ENCODE measurements at regions not wholly inside any gene's neighbourhood (a gene's known extent, or its start where the extent isn't known, plus 50 kb on each side); places are given as distances from the start of the nearest gene placed in this dataset.

DNA sequence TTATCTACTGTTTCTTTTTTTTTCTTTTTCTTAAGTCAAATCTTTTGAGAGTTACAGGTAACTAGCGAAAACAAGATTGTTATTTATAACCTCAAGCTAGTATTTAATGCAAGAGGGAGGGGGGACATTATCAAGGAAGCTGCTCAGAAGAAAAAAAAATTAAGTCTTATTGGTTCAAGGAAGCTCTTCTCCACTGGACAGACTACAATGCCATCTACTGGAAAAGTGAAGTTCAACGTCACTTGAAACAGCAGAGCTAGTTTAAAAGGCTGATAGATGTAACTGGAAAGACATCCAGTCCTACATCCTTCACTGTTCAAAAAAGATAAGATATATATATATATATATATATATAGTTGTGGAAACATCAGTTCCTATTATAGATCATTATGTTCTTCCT lies 418.0 kb upstream of the PSMD7 start:
- peak in 1 of 2 experiments; percentile 3 for DNase-seq

GRCh38 chr16:73877150-73877549 lies 419.5 kb upstream of the PSMD7 start:
- DNase-seq = no peak

GRCh38 chr16:73875996-73876690 lies 420.5 kb upstream of the PSMD7 start:
- DNase-seq = no peak

DNA sequence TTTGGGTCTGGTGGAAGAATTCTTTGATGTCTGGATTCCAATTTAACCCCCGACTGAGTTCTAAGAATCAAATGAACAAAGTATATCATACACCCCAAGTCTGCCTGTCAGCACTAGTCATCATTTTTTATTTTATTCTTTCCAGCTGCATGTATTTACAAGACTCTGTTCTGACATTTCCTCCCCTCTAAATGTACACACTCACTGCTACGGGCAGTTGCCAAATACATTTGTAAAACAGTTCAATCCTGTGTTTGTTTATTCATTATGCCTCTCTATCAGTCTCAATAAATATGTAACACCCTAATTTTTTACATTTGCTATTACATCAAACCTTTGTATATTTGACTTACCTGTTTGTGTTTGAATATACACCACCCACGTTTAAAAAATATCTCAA lies 422.3 kb upstream of the PSMD7 start:
- no peak for DNase-seq

DNA sequence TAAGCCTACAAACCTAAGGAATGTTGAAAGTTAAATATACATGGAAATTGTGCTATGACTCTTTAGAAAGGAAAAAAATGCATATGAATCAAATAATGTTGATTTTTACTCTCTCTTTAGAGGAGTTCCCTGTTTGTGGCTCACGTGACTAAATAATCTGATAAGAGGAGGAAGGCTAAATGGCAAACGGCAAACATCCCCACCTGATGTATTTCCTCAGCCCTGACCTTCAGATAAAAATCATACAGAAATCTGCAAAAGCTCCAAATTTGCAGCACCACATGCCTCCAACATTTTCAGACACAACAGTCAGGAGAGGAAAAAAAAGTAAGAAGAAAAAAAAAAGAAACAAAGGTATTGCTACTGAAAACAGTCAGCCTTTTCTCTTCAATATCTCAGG lies 423.0 kb upstream of the PSMD7 start:
- no peak for DNase-seq

DNA sequence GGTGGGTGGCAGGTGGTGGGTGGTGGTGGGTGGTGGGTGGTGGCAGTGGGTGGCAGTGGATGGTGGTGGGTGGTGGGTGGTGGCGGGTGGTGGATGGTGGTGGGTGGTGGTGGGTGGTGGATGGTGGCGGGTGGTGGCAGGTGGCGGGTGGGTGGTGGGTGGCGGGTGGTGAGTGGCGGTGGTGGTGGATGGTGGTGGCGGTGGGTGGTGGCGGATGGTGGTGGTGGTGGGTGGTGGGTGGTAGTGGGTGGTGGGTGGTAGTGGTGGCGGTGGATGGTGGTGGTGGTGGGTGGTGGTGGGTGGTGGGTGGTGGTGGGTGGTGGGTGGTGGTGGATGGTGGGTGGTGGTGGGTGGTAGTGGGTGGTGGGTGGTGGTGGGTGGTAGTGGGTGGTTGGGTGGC lies 423.8 kb upstream of the PSMD7 start:
- no peak for DNase-seq

DNA sequence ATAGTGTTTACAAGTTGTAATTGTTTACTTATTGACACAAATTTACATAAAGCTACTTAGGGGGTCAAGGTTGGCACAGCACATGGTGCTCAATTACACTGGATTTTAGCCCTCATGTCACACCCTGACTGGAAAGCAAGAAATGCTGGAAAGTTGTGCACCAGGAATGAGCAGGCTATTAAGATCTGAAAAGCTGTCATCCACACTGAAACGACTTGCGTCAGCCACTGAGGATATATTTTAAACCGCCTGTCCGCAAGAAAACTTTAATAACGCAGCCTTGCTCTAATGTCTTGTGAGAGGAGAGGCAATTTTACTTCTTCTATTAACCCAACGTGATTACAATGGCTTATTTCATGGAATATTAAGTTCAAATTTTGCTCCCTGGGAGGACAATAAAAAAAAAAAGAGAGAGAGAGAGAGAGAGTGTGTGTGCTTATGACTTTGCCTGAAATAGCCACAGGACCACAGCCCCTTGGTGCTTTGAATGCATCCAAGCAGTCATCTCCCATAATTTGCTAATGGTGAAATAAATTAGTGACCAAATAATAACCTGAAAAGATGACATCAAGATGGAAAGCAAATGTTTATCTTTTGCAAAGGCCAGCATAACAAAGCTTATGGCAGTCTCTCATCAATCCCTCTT lies 425.4 kb upstream of the PSMD7 start:
- DNase-seq = no peak

DNA sequence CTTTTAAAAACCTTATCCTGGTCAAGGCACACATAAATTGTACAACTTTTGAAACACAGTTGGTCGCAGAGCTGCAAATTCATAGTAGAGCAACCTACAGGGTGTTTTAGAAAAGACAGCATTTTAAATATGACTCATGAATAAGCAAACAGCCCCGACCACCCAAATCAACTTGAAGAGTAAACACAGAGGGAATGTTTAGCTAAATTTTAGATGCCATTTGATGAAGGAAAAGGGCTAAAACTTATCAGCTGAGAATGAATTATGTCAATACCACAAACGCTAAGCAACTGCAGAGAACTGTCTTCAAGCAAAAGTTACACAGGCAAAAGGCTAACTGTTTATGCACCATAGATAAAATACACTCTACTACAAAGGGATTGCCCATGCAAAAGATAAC lies 427.5 kb upstream of the PSMD7 start:
- no peak for DNase-seq

- no peak for DNase-seq
These were observed 431.7 kb upstream of the PSMD7 start for GRCh38 chr16:73864868-73865267.

GRCh38 chr16:73858326-73858725 lies 438.3 kb upstream of the PSMD7 start:
- DNase-seq = no peak

GRCh38 chr16:73853968-73854367 lies 442.6 kb upstream of the PSMD7 start:
- no peak for DNase-seq

DNA sequence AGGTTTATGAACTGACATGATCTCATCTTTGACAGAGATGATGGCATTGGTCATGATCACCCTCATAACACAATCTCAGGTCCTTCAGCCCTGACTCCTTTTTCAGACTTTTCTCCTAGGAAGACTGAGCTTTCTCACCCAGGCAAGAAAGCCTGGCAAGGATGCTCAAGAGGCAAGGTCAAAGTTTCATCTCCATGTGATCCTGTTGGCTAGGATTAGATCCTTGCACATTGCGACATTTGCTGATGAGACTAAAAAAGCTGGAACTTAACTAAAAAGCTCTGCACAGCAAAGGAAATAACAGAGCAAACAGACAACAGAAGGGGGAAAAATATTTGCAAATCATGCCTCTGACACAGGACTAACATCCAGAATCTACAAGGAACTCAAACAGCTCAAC lies 444.1 kb upstream of the PSMD7 start:
- no peak for DNase-seq

- DNase-seq = no peak
These were observed 447.6 kb upstream of the PSMD7 start for GRCh38 chr16:73848993-73849392.

DNA sequence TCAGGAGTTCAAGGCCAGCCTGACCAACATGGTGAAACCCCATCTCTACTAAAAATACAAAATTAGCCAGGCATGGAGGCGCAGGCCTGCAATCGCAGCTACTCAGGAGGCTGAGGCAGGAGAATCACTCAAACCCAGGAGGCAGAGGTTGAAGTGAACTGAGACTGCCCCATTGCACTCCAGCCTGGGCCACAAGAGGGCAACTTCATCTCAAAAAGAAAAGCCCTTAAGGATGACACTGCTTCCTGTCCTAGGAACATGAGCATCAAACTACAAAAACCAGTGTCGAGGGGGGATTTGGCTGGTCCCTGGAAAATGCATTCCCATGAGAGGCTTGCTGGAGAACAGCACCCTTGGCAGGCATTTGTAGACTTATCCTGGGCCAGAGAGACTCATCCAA lies 449.5 kb upstream of the PSMD7 start:
- DNase-seq = no peak

GRCh38 chr16:73846356-73846755 lies 450.3 kb upstream of the PSMD7 start:
- peak in 1 of 2 experiments; percentile 0 for DNase-seq

DNA sequence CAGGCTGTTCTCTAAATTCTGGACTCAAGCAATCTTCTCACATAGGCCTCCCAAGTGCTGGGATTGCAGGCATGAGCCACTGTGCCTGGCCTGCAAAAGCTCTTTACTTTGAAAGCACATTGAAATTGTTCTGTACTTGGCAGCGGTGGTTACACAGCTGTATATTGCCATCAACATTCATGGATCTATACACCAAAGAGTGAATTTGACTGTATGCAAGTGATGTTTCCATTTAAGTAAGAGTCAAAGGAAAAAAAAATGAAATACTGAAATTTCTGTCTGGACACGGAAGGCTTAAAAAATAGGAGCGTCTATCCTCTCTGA lies 450.6 kb upstream of the PSMD7 start:
- DNase-seq = no peak

DNA sequence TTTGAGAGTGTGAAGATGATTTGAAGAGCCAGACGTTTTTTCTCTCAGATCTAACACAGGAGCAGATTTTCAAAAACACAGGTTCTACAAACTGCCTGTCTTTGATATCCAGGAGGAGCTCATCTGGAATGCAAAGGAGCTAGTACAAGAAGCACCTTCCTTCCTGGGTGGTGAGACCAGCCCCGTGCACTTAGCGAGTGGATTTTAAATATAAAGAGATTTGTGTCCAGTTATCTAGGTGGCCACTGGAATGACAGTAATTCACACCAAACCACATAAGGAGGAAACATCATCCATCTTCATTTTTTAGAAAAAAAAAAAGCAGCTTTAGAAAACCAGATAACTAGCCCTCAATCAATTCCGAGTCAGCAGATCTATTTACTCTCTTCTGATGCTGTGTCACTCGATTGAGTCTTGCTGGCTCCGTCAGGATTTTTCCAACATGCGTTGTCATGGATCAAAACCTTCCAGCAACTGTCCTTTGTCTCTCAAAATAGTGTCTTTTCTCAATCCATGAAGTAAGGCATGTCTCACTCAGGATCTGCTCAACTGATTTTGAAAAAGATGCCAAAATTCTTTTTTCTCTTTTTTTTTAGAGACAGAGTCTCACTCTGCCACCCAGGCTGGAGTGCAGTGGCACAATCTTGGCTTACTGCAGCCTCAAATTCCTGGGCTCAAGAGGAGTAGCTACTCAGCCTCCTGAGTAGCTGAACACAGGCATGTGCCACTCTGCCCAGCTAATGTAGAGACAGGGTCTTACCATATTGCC lies 451.2 kb upstream of the PSMD7 start:
- no peak for DNase-seq

- DNase-seq = no peak
These were observed 455.9 kb upstream of the PSMD7 start for GRCh38 chr16:73840728-73841127.

DNA sequence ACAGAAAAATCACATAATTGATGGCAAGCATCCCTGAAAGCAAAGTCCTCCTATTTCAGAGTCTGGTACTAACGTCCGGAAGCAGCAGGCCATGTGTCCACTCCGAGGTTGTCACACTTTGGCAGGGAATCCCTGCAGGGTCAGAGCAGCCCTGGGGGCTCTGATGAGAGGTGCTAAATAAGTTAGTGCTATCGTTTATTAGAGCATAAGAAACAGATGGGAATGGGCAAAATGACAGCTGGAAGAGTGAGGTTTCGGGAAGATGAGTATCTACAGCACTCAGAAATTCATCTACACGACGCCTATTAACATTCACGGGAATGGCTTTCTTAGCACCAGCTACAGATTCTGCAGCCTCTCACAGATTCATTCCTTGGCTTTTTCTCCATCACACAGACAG lies 465.4 kb upstream of the PSMD7 start:
- no peak for DNase-seq

DNA sequence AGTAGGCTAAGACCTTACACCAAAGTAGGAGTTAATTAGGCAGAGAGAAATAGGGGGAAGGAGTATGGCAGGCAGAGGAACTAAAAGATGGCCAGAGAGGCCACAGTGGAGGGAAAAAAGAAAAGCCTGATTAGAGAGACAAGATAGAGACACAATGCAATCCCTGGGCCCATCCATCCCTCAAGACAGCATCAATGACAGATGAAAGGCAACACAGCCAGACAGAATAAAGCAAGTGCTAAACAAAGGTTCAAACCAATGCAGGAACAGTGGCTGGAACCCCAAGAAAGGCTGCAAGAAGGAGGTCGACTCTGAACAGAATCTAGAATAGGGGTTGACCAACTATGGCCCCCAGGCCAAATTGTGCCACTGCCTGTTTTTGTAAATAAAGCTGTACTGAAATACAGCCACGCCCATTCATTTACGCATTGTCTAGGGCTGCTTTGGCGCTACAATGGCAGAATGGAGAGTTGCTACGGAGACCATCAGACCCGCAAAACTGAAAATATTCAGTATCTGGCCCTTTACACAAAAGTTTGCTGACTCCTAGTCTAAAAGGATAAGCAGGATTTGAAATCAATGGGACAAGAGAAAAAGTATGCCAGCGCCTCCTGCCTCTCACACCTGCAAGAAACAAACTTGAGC lies 473.3 kb upstream of the PSMD7 start:
- DNase-seq = no peak

DNA sequence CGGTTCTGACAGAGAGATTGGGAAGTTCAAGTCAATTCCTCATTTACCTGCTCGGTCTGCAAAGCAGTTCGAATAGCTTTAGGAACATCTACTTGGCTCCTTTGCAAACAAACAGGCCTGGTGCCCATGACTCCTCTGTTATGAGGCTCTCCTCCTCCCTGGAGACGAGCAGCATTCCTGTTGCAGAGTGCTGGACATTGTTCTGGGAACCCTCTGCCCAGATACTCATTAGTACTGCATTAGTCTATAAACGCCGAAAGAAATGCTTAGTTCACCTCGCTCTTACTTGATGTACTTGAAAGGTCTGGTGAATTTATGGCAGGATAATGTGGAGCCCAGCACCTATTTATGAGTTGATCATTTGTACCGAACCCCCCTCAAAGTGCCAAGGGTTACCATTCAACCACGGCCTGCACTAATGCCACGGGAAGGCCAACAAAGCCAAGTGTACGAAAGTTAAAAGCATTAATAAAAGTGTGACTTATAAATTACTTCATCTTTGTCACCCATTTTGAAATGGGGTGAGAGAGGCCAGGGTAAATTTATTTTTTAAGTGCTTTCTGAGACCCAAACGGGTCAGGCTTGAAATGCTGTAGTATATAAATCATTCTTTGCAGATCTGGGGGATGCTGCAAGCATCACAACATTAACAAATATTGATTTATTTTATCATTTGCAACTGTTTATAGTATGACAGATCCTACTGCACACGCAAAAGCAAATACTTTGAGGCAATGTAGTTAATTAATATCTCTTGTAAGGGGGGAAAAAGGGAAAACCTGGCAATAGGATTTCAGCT lies 478.9 kb upstream of the PSMD7 start:
- DNase-seq = no peak

DNA sequence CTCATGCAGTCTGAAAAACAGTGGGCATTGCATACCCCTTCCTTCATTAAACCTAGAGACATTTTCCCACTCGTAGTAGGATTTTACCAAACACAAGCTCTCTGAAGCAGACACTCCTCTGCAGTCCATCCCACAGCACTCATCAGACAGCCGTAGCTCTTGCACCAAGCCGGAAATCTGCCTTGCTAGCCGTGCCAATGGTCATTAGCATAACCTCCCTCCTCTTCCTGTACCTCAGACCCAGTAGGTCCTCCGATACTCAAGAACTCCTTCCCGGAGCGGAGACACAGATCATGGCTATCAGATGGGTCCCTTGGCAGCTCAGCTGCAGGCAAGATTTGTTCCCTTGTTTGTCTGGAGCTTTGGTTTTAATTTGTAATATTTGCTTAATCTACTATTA lies 483.1 kb upstream of the PSMD7 start:
- DNase-seq = no peak

GRCh38 chr16:73804456-73804855 lies 492.2 kb upstream of the PSMD7 start:
- DNase-seq = no peak

Data from NCI-H187 (cell line).